ENCODE measurements at regions not wholly inside any gene's neighbourhood (a gene's known extent, or its start where the extent isn't known, plus 50 kb on each side); places are given as distances from the start of the nearest gene placed in this dataset.

DNA sequence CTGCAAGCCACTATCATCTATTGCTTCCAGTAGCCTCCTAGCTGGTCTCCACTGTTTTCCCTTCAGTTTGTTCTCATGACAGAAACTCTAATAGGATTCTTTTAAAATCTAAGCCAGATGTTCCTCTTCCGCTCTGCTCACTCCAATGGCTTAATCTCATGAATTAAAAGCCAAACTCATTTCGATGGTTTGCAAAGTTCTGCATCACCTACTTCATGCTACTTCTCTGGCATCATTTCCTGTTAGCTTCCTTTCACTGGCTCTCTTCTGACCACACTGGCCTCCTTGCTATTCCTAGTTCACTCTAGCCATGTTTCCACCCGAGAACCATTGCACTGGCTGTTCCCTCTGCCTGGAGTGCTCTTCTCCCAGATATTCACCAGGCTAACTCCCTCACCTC is 102.0 kb upstream of the LSM6 start:
- DNase-seq (ENCODE audit: low read depth, low spot score) (no peak), FAIRE-seq (no peak)
- Histone ChIP-seq H2AFZ (ENCODE audit: control insufficient read depth, low read length) (no peak overlapping the region), H3K36me3 (ENCODE audit: control insufficient read depth in 2 of 2, extremely low read depth in 1 of 2, insufficient read depth in 2 of 2, low read length in 2 of 2) (no peaks in the 10 kb centered on the region), H3K4me3 (ENCODE audit: control insufficient read depth in 2 of 3, extremely low read depth in 1 of 3, insufficient read depth in 2 of 3, low read depth in 1 of 3, low read length in 3 of 3) (no peak overlapping the region), H3K4me1 (ENCODE audit: control insufficient read depth, extremely low read depth, insufficient read depth, low read length) (no peaks in the 10 kb centered on the region), H4K20me1 (ENCODE audit: control insufficient read depth, extremely low read depth, insufficient read depth, low read length) (no peaks in the 10 kb centered on the region), H3K9ac (ENCODE audit: control insufficient read depth, extremely low read depth, insufficient read depth, low read length) (no peak overlapping the region), H3K27me3 (ENCODE audit: control insufficient read depth, extremely low read depth, insufficient read depth, low read length) (no peaks in the 10 kb centered on the region), H3K4me2 (ENCODE audit: control insufficient read depth, extremely low read depth, insufficient read depth, low read depth, low read length) (no peak overlapping the region), H3K79me2 (ENCODE audit: control insufficient read depth, insufficient read depth, low read length) (no peaks in the 10 kb centered on the region), H3K9me3 (ENCODE audit: control insufficient read depth, low read depth, low read length) (no peaks in the 10 kb centered on the region), H3K9me1 (ENCODE audit: control insufficient read depth, extremely low read depth, insufficient read depth, low read length) (no peaks in the 10 kb centered on the region), H3K27ac (ENCODE audit: control insufficient read depth, insufficient read depth, low read length) (no peak overlapping the region)
- dilution Hi-C loops (cut with MboI; ENCODE audit: extremely low pct_ligation_motif_present, low sequenced_read_pairs) = no loop called here
- TF ChIP-seq, protein P1, sequence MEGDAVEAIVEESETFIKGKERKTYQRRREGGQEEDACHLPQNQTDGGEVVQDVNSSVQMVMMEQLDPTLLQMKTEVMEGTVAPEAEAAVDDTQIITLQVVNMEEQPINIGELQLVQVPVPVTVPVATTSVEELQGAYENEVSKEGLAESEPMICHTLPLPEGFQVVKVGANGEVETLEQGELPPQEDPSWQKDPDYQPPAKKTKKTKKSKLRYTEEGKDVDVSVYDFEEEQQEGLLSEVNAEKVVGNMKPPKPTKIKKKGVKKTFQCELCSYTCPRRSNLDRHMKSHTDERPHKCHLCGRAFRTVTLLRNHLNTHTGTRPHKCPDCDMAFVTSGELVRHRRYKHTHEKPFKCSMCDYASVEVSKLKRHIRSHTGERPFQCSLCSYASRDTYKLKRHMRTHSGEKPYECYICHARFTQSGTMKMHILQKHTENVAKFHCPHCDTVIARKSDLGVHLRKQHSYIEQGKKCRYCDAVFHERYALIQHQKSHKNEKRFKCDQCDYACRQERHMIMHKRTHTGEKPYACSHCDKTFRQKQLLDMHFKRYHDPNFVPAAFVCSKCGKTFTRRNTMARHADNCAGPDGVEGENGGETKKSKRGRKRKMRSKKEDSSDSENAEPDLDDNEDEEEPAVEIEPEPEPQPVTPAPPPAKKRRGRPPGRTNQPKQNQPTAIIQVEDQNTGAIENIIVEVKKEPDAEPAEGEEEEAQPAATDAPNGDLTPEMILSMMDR (optimal IDR thresholded peaks at IDR 0.05 in 1 of 3, IDR thresholded peaks at IDR 0.05 in 1 of 3, conservative IDR thresholded peaks at IDR 0.05 in 1 of 3; ENCODE audit: extremely low read depth in 1 of 3, insufficient read depth in 2 of 3, low read length in 3 of 3) = no peak
- no peak for TF ChIP-seq EZH2 (IDR thresholded peaks at IDR 0.05; ENCODE audit: low read length)

DNA sequence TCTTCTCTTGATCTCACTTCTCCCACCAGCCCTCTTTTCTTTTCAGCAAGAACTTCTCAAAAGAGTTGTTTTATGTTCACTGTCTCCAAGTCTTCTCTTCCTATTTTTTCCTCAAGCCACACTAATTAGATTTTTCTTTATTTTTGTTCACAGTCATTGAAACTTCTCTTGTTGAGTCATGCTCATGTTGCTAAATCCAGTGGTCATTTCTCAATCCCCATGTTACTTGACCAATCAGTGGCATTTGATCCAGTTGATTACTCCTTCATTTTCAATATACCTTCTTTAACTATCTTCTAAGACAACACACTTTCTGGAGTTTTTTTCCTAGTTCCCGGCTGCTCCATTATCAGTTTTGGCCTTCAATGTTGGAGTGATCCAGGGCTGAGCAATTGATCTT is 103.1 kb upstream of the LSM6 start:
- no peak overlapping the region for H2AFZ ChIP-seq (ENCODE audit: control insufficient read depth, low read length)
- no peaks in the 10 kb centered on the region for H3K79me2 ChIP-seq (ENCODE audit: control insufficient read depth, insufficient read depth, low read length)
- H4K20me1 ChIP-seq (ENCODE audit: control insufficient read depth, extremely low read depth, insufficient read depth, low read length) = no peaks in the 10 kb centered on the region
- no peaks in the 10 kb centered on the region for H3K9me3 ChIP-seq (ENCODE audit: control insufficient read depth, low read depth, low read length)
- no peaks in the 10 kb centered on the region for H3K4me1 ChIP-seq (ENCODE audit: control insufficient read depth, extremely low read depth, insufficient read depth, low read length)
- dilution Hi-C loops (cut with MboI; ENCODE audit: extremely low pct_ligation_motif_present, low sequenced_read_pairs) = no loop called here
- TF ChIP-seq, protein P1 (optimal IDR thresholded peaks at IDR 0.05 in 1 of 3, IDR thresholded peaks at IDR 0.05 in 1 of 3, conservative IDR thresholded peaks at IDR 0.05 in 1 of 3; ENCODE audit: extremely low read depth in 1 of 3, insufficient read depth in 2 of 3, low read length in 3 of 3) = no peak
- TF ChIP-seq EZH2 (IDR thresholded peaks at IDR 0.05; ENCODE audit: low read length) = no peak
- H3K9me1 ChIP-seq (ENCODE audit: control insufficient read depth, extremely low read depth, insufficient read depth, low read length) = no peaks in the 10 kb centered on the region
- no peaks in the 10 kb centered on the region for H3K36me3 ChIP-seq (ENCODE audit: control insufficient read depth in 2 of 2, extremely low read depth in 1 of 2, insufficient read depth in 2 of 2, low read length in 2 of 2)
- FAIRE-seq = no peak
- no peak overlapping the region for H3K27ac ChIP-seq (ENCODE audit: control insufficient read depth, insufficient read depth, low read length)
- no peaks in the 10 kb centered on the region for H3K27me3 ChIP-seq (ENCODE audit: control insufficient read depth, extremely low read depth, insufficient read depth, low read length)
- DNase-seq (ENCODE audit: low read depth, low spot score) = no peak
- no peak overlapping the region for H3K4me3 ChIP-seq (ENCODE audit: control insufficient read depth in 2 of 3, extremely low read depth in 1 of 3, insufficient read depth in 2 of 3, low read depth in 1 of 3, low read length in 3 of 3)
- H3K9ac ChIP-seq (ENCODE audit: control insufficient read depth, extremely low read depth, insufficient read depth, low read length) = no peak overlapping the region
- H3K4me2 ChIP-seq (ENCODE audit: control insufficient read depth, extremely low read depth, insufficient read depth, low read depth, low read length) = no peak overlapping the region

Data from keratinocyte (primary cell).